Panc1 (cell line): ENCODE measurements at regions not wholly inside any gene's neighbourhood (a gene's known extent, or its start where the extent isn't known, plus 50 kb on each side); places are given as distances from the start of the nearest gene placed in this dataset.

ENCODE experiments used
- ATAC-seq: fragments of 200-7000 bp; cut with Tn5 transposase; 2 replicates; pipeline ENCODE4 v1.9.1; 2020; ENCODE audit warnings: mild to moderate bottlenecking, moderate library complexity
- BruUV-seq: library from RNA; stranded (reverse); fragments of 400-500 nt; replicated peaks from 2 replicates; lab custom pipeline; 2021; lab: Mats Ljungman, UMichigan
- CTCF ChIA-PET: fragments of 300-600 bp; sonication (Branson Sonifier 250); formaldehyde crosslinking; loops from one replicate; lab custom pipeline; 2022; ENCODE audit warnings: antibody characterized with exemption; lab: Charles Lee
- POLR2A ChIA-PET: fragments of 300-600 bp; sonication (Branson Sonifier 250); formaldehyde crosslinking; loops from one replicate; lab custom pipeline; 2022; ENCODE audit warnings: antibody characterized with exemption; lab: Charles Lee
- DNase-seq: peaks from one replicate; pipeline ENCODE4 v3.0.0-alpha.2; 2010; ENCODE audit warnings: low read depth, low spot score
- H3K27ac ChIP-seq: 2 replicates; pipeline ENCODE4 v1.5.1; 2011; ENCODE audit warnings: mild to moderate bottlenecking, low read length, inconsistent platforms
- H3K27me3 ChIP-seq: fragments of 200-500 bp; sonication (Bioruptor generic); 2 replicates; pipeline ENCODE4 v1.6.0; 2014; ENCODE audit warnings: low read length, inconsistent platforms; ENCODE audit not compliant: control insufficient read depth, insufficient read depth
- H3K36me3 ChIP-seq: fragments of 200-500 bp; sonication (Bioruptor generic); 2 replicates; pipeline ENCODE4 v1.5.1; 2014; ENCODE audit warnings: inconsistent platforms, mild to moderate bottlenecking, low read length, moderate library complexity; ENCODE audit not compliant: control insufficient read depth, insufficient read depth
- H3K4me1 ChIP-seq: 2 replicates; pipeline ENCODE4 v1.5.1; 2011; ENCODE audit warnings: inconsistent platforms, mild to moderate bottlenecking, low read length, moderate library complexity; ENCODE audit not compliant: control insufficient read depth, insufficient read depth
- H3K4me3 ChIP-seq, 2 experiments: 2 replicates each; pipeline ENCODE4 v1.5.1; 2011 to 2012; ENCODE audit warnings: low read depth in 2 of 2, low read length in 2 of 2, mild to moderate bottlenecking in 2 of 2, inconsistent platforms in 1 of 2, moderate library complexity in 1 of 2
- H3K9me3 ChIP-seq: fragments of 200-500 bp; sonication (Bioruptor generic); 2 replicates; pipeline ENCODE4 v1.5.1; 2014; ENCODE audit warnings: low read depth, mild to moderate bottlenecking, inconsistent platforms, low read length, moderate library complexity; ENCODE audit not compliant: control insufficient read depth, insufficient read depth
- POLR2AphosphoS5 ChIP-seq: IDR thresholded peaks from 2 replicates; pipeline ENCODE4 v1.6.1; 2012; ENCODE audit warnings: mild to moderate bottlenecking, low read depth, low read length, moderate library complexity
- SIN3A ChIP-seq: IDR thresholded peaks from 2 replicates; pipeline ENCODE4 v1.6.1; 2012; ENCODE audit warnings: low read depth, mild to moderate bottlenecking, low read length, moderate library complexity, borderline replicate concordance; ENCODE audit not compliant: insufficient read depth
- TCF7L2 ChIP-seq: IDR thresholded peaks from 2 replicates; pipeline ENCODE4 v1.6.1; 2011; ENCODE audit warnings: mild to moderate bottlenecking, low read depth, low read length, inconsistent platforms
- in situ Hi-C: cut with HindIII; loops from 2 replicates; pipeline ENCODE4 v1.10.0; 2016; ENCODE audit warnings: low sequenced_read_pairs, low pct_unique_long_range_greater_than_20kb
- intact Hi-C: fragments of 100-400 bp; cut with micrococcal nuclease; formaldehyde crosslinking; loops from one replicate; pipeline ENCODE4 v1.10.0; 2022; ENCODE audit not compliant: unreplicated experiment
- TF ChIP-seq, protein P1 (sequence below), 2 experiments: IDR thresholded peaks; 2 replicates each; pipeline ENCODE4 v1.6.1; 2011 to 2012; ENCODE audit warnings: low read depth in 2 of 2, control low read depth in 1 of 2, low read length in 1 of 2, mild to moderate bottlenecking in 1 of 2, moderate library complexity in 1 of 2; ENCODE audit not compliant: insufficient read depth in 1 of 2
- TF ChIP-seq, protein P2 (sequence below): fragments of 450-650 bp; IDR thresholded peaks from 2 replicates; pipeline ENCODE4 v1.5.1; 2017; ENCODE audit warnings: mild to moderate bottlenecking

DNA sequence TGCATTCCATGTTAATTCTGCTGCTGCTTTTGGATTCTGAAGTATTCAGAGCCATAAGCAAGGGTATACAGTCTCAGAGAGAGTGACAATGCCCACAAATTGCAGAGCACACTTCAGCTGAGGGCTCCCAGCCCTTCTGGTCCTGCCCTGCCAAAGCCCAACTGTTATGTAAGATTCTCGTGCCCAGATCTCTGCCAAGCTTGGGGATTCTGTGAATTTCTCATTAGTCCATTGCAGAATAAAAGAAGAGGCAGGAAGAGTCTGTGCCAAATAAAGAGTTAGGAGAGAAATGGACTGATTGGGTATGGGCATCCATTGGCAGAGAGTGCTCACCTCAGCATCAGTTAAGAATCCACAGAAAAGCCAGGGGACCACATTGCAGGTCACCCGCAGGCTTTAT lies 112.0 kb upstream of the PNPT1 start:
- CTCF ChIA-PET, result no interaction called here
- Histone ChIP-seq H3K9me3 (no peaks in the 10 kb centered on the region), H3K4me3 (no peak overlapping the region), H3K4me1 (peaks cover 9% of the 10 kb centered on the region), H3K27me3 (no peaks in the 10 kb centered on the region), H3K36me3 (no peaks in the 10 kb centered on the region), H3K27ac (no peak overlapping the region)
- DNase-seq (no peak), ATAC-seq (no peak)
- POLR2A ChIA-PET, result no interaction called here
- TF ChIP-seq TCF7L2 (no peak), SIN3A (no peak), POLR2AphosphoS5 (no peak)
- TF ChIP-seq, protein P1, sequence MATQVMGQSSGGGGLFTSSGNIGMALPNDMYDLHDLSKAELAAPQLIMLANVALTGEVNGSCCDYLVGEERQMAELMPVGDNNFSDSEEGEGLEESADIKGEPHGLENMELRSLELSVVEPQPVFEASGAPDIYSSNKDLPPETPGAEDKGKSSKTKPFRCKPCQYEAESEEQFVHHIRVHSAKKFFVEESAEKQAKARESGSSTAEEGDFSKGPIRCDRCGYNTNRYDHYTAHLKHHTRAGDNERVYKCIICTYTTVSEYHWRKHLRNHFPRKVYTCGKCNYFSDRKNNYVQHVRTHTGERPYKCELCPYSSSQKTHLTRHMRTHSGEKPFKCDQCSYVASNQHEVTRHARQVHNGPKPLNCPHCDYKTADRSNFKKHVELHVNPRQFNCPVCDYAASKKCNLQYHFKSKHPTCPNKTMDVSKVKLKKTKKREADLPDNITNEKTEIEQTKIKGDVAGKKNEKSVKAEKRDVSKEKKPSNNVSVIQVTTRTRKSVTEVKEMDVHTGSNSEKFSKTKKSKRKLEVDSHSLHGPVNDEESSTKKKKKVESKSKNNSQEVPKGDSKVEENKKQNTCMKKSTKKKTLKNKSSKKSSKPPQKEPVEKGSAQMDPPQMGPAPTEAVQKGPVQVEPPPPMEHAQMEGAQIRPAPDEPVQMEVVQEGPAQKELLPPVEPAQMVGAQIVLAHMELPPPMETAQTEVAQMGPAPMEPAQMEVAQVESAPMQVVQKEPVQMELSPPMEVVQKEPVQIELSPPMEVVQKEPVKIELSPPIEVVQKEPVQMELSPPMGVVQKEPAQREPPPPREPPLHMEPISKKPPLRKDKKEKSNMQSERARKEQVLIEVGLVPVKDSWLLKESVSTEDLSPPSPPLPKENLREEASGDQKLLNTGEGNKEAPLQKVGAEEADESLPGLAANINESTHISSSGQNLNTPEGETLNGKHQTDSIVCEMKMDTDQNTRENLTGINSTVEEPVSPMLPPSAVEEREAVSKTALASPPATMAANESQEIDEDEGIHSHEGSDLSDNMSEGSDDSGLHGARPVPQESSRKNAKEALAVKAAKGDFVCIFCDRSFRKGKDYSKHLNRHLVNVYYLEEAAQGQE (IDR thresholded peaks at IDR 0.05; ENCODE audit: insufficient read depth in 1 of 2, low read depth in 2 of 2, low read length in 1 of 2), result no peak
- TF ChIP-seq, protein P2, sequence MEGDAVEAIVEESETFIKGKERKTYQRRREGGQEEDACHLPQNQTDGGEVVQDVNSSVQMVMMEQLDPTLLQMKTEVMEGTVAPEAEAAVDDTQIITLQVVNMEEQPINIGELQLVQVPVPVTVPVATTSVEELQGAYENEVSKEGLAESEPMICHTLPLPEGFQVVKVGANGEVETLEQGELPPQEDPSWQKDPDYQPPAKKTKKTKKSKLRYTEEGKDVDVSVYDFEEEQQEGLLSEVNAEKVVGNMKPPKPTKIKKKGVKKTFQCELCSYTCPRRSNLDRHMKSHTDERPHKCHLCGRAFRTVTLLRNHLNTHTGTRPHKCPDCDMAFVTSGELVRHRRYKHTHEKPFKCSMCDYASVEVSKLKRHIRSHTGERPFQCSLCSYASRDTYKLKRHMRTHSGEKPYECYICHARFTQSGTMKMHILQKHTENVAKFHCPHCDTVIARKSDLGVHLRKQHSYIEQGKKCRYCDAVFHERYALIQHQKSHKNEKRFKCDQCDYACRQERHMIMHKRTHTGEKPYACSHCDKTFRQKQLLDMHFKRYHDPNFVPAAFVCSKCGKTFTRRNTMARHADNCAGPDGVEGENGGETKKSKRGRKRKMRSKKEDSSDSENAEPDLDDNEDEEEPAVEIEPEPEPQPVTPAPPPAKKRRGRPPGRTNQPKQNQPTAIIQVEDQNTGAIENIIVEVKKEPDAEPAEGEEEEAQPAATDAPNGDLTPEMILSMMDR, result no peak
- no TSS peak for BruUV-seq
- intact Hi-C loops (no loop called here), in situ Hi-C loops (no loop called here)

DNA sequence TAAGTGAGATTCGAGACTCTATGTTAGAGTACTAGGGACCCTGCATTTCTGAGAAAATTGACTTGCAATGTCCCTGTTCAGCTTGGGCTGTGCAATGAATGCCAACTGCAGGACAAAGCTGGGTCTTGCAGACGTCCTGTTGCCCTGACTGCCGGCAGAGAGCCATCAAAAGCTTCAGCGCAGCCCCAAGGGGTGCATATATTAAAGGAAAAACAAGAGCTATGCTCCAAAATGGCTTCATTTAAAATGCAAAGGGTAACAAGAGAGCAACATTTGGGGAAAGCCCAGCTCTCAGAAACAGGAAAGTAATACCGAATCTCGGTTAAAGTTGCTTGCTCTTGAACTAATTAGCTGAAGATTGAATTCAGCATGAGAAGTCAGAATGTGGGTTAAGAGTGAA lies 110.9 kb upstream of the PNPT1 start:
- Histone ChIP-seq H3K27me3 (no peaks in the 10 kb centered on the region), H3K27ac (no peak overlapping the region), H3K36me3 (no peaks in the 10 kb centered on the region), H3K4me1 (peaks cover 9% of the 10 kb centered on the region), H3K4me3 (no peak overlapping the region), H3K9me3 (no peaks in the 10 kb centered on the region)
- no peak for ATAC-seq
- no peak for DNase-seq
- intact Hi-C loops (no loop called here), in situ Hi-C loops (no loop called here)
- TF ChIP-seq SIN3A, result no peak
- TF ChIP-seq, protein P1 (IDR thresholded peaks at IDR 0.05; ENCODE audit: insufficient read depth in 1 of 2, low read depth in 2 of 2, low read length in 1 of 2), result no peak
- no peak for TF ChIP-seq TCF7L2
- no peak for TF ChIP-seq POLR2AphosphoS5
- TF ChIP-seq, protein P2, result no peak
- ChIA-PET POLR2A (no interaction called here), CTCF (no interaction called here)
- BruUV-seq, result no TSS peak
